Endodermal cell (in vitro differentiated cells): ENCODE measurements at regions not wholly inside any gene's neighbourhood (a gene's known extent, or its start where the extent isn't known, plus 50 kb on each side); places are given as distances from the start of the nearest gene placed in this dataset.

Source experiments
- DNase-seq: peaks from one replicate; pipeline ENCODE4 v3.0.0-alpha.2; 2017
- H3K27ac ChIP-seq: 2 replicates; pipeline ENCODE4 v1.5.1; 2013; ENCODE audit warnings: mild to moderate bottlenecking, low read depth, low read length, moderate library complexity
- H3K27me3 ChIP-seq: 2 replicates; pipeline ENCODE4 v1.6.1; 2013; ENCODE audit warnings: mild to moderate bottlenecking, low read length, moderate library complexity; ENCODE audit not compliant: insufficient read depth, control insufficient read depth, poor library complexity, severe bottlenecking
- H3K36me3 ChIP-seq: 2 replicates; pipeline ENCODE4 v1.7.0; 2013; ENCODE audit warnings: mild to moderate bottlenecking, low read length, moderate library complexity; ENCODE audit not compliant: control insufficient read depth, insufficient read depth
- H3K4me1 ChIP-seq: one replicate; pipeline ENCODE4 v1.7.0; 2013; ENCODE audit warnings: low read length; ENCODE audit not compliant: control insufficient read depth, insufficient read depth
- H3K4me3 ChIP-seq: 2 replicates; pipeline ENCODE4 v1.5.1; 2013; ENCODE audit warnings: mild to moderate bottlenecking, low read length, moderate library complexity
- H3K9ac ChIP-seq: 2 replicates; pipeline ENCODE4 v1.6.1; 2013; ENCODE audit warnings: mild to moderate bottlenecking, low read length, moderate library complexity; ENCODE audit not compliant: poor library complexity, severe bottlenecking; ENCODE audit errors: extremely low read depth
- H3K9me3 ChIP-seq: 2 replicates; pipeline ENCODE4 v1.6.1; 2013; ENCODE audit warnings: mild to moderate bottlenecking, low read length, moderate library complexity; ENCODE audit not compliant: control insufficient read depth
- H3K27ac Mint-ChIP-seq: 2 replicates; pipeline ENCODE4 v1.8.0; 2020; ENCODE audit warnings: mixed read lengths
- H3K27me3 Mint-ChIP-seq: 2 replicates; pipeline ENCODE4 v1.8.0; 2021; ENCODE audit warnings: mild to moderate bottlenecking, mixed read lengths; ENCODE audit not compliant: insufficient read depth
- H3K36me3 Mint-ChIP-seq: 2 replicates; pipeline ENCODE4 v1.8.0; 2020; ENCODE audit warnings: low read depth, mixed read lengths
- H3K4me1 Mint-ChIP-seq: 2 replicates; pipeline ENCODE4 v1.8.0; 2020; ENCODE audit warnings: mixed read lengths
- H3K4me3 Mint-ChIP-seq: 2 replicates; pipeline ENCODE4 v1.8.0; 2020; ENCODE audit warnings: mild to moderate bottlenecking, moderate library complexity, mixed read lengths
- H3K9me3 Mint-ChIP-seq: 2 replicates; pipeline ENCODE4 v1.8.0; 2020; ENCODE audit warnings: mild to moderate bottlenecking, mixed read lengths
- CTCF ChIP-seq: fragments of 200-600 bp; sonication (generic); conservative IDR thresholded peaks from 2 replicates; pipeline ENCODE4 v1.5.0; 2021; ENCODE audit warnings: antibody characterized with exemption, mild to moderate bottlenecking
- WGBS, 2 experiments: methylation state at CpG; one replicate each; pipeline versions ENCODE4 v1.1.5 to v1.1.7; 2013; ENCODE audit warnings: missing lambda C conversion rate in 2 of 2, mixed read lengths in 1 of 2; ENCODE audit not compliant: insufficient coverage in 1 of 2, insufficient read length in 1 of 2; 5-methylcytosine and 5-hydroxymethylcytosine counted together

- no peaks in the 10 kb centered on the region for H3K36me3 Mint-ChIP-seq
- H3K4me1 Mint-ChIP-seq, result no peaks in the 10 kb centered on the region
- H3K36me3 ChIP-seq, result no peaks in the 10 kb centered on the region
- WGBS, 2 experiments, result 86 to 87% methylated on average over 2 of the region's 2 CpGs
- H3K27me3 ChIP-seq, result no peaks in the 10 kb centered on the region
- no peak overlapping the region for H3K4me3 Mint-ChIP-seq
- no peak for DNase-seq
- no peak overlapping the region for H3K27ac Mint-ChIP-seq
- no peaks in the 10 kb centered on the region for H3K9me3 ChIP-seq
- no peak overlapping the region for H3K4me3 ChIP-seq
- H3K27me3 Mint-ChIP-seq, result no peaks in the 10 kb centered on the region
- H3K27ac ChIP-seq, result no peak overlapping the region
- no peak overlapping the region for H3K9ac ChIP-seq
- no peaks in the 10 kb centered on the region for H3K4me1 ChIP-seq
- TF ChIP-seq CTCF, result no peak
- no peaks in the 10 kb centered on the region for H3K9me3 Mint-ChIP-seq
Measured at GRCh38 chr2:84320940-84321339, 138.1 kb downstream of the SUCLG1 start.

- Mint-ChIP-seq H3K4me3 (no peak overlapping the region), H3K4me1 (peaks cover 1% of the 10 kb centered on the region), H3K36me3 (no peaks in the 10 kb centered on the region), H3K27ac (no peak overlapping the region), H3K27me3 (no peaks in the 10 kb centered on the region), H3K9me3 (no peaks in the 10 kb centered on the region)
- DNase-seq, result no peak
- H3K4me3 ChIP-seq, result no peak overlapping the region
- H3K4me1 ChIP-seq, result no peaks in the 10 kb centered on the region
- H3K27ac ChIP-seq, result peak overlapping the region; percentile 13
- H3K9me3 ChIP-seq, result no peaks in the 10 kb centered on the region
- WGBS, 2 experiments, result 67 to 90% methylated on average over 2 to 6 of the region's 6 CpGs
- TF ChIP-seq CTCF, result no peak
- H3K9ac ChIP-seq, result no peak overlapping the region
- no peaks in the 10 kb centered on the region for H3K36me3 ChIP-seq
- no peaks in the 10 kb centered on the region for H3K27me3 ChIP-seq
Measured at GRCh38 chr2:84319581-84319980, 139.5 kb downstream of the SUCLG1 start.

GRCh38 chr2:84317135-84317534 is 141.9 kb downstream of the SUCLG1 start:
- no peak overlapping the region for H3K4me3 ChIP-seq
- Mint-ChIP-seq H3K36me3 (no peaks in the 10 kb centered on the region), H3K4me1 (peaks cover 1% of the 10 kb centered on the region), H3K9me3 (no peaks in the 10 kb centered on the region), H3K4me3 (no peak overlapping the region), H3K27ac (no peak overlapping the region), H3K27me3 (no peaks in the 10 kb centered on the region)
- H3K9me3 ChIP-seq, result no peaks in the 10 kb centered on the region
- no peak for DNase-seq
- no peaks in the 10 kb centered on the region for H3K27me3 ChIP-seq
- WGBS, 2 experiments, result 94 to 100% methylated on average over 2 of the region's 2 CpGs
- H3K27ac ChIP-seq, result no peak overlapping the region
- no peaks in the 10 kb centered on the region for H3K4me1 ChIP-seq
- no peak overlapping the region for H3K9ac ChIP-seq
- TF ChIP-seq CTCF, result no peak
- no peaks in the 10 kb centered on the region for H3K36me3 ChIP-seq
